Activated naive CD4-positive, alpha-beta T cell treated with anti-CD3 and anti-CD28 coated beads, Interleukin-2, amount 50 U/mL, for 24 hours (primary cell): ENCODE measurements at regions not wholly inside any gene's neighbourhood (a gene's known extent, or its start where the extent isn't known, plus 50 kb on each side); places are given as distances from the start of the nearest gene placed in this dataset.
"Not testable (repeated sequence)": the region's sequence is repeated elsewhere in the genome, so short reads cannot be mapped to it uniquely, and the experiment has no call there.

Experiments
- H3K27ac Mint-ChIP-seq: one replicate; pipeline ENCODE4 v1.8.0; 2021; ENCODE audit warnings: mild to moderate bottlenecking, mixed read lengths
- H3K27me3 Mint-ChIP-seq: one replicate; pipeline ENCODE4 v1.8.0; 2021; ENCODE audit warnings: mixed read lengths
- H3K36me3 Mint-ChIP-seq: one replicate; pipeline ENCODE4 v1.8.0; 2021; ENCODE audit warnings: mixed read lengths
- H3K4me1 Mint-ChIP-seq: one replicate; pipeline ENCODE4 v1.8.0; 2021; ENCODE audit warnings: mixed read lengths
- H3K4me3 Mint-ChIP-seq: one replicate; pipeline ENCODE4 v1.8.0; 2021; ENCODE audit warnings: mild to moderate bottlenecking, mixed read lengths
- H3K9me3 Mint-ChIP-seq: one replicate; pipeline ENCODE4 v1.8.0; 2021; ENCODE audit warnings: mixed read lengths

- no peaks in the 10 kb centered on the region for H3K27me3 Mint-ChIP-seq
- no peak overlapping the region for H3K4me3 Mint-ChIP-seq
- H3K27ac Mint-ChIP-seq: no peak overlapping the region
- H3K36me3 Mint-ChIP-seq: no peaks in the 10 kb centered on the region
- no peaks in the 10 kb centered on the region for H3K4me1 Mint-ChIP-seq
- H3K9me3 Mint-ChIP-seq: no peaks in the 10 kb centered on the region
Measured at GRCh38 chr7:82665966-82666507, 222.5 kb upstream of the CACNA2D1 start.

GRCh38 chr7:82655965-82656364, 212.4 kb upstream of the CACNA2D1 start:
- Mint-ChIP-seq H3K27ac (no peak overlapping the region), H3K4me3 (no peak overlapping the region), H3K36me3 (no peaks in the 10 kb centered on the region), H3K27me3 (no peaks in the 10 kb centered on the region), H3K4me1 (no peaks in the 10 kb centered on the region), H3K9me3 (peaks cover 5% of the 10 kb centered on the region)

- H3K27me3 Mint-ChIP-seq, H3K9me3 Mint-ChIP-seq, H3K27ac Mint-ChIP-seq, H3K4me1 Mint-ChIP-seq, H3K4me3 Mint-ChIP-seq, H3K36me3 Mint-ChIP-seq: not testable (repeated sequence)
Measured at GRCh38 chr7:82650095-82650494, 206.5 kb upstream of the CACNA2D1 start.

- no peak overlapping the region for H3K4me3 Mint-ChIP-seq
- no peaks in the 10 kb centered on the region for H3K9me3 Mint-ChIP-seq
- no peaks in the 10 kb centered on the region for H3K36me3 Mint-ChIP-seq
- no peaks in the 10 kb centered on the region for H3K27me3 Mint-ChIP-seq
- no peaks in the 10 kb centered on the region for H3K4me1 Mint-ChIP-seq
- H3K27ac Mint-ChIP-seq: no peak overlapping the region
Measured at GRCh38 chr7:82633592-82633991, 190.0 kb upstream of the CACNA2D1 start.

GRCh38 chr7:82631998-82632397, 188.4 kb upstream of the CACNA2D1 start:
- no peak overlapping the region for H3K4me3 Mint-ChIP-seq
- no peaks in the 10 kb centered on the region for H3K27me3 Mint-ChIP-seq
- H3K4me1 Mint-ChIP-seq: no peaks in the 10 kb centered on the region
- no peaks in the 10 kb centered on the region for H3K36me3 Mint-ChIP-seq
- no peak overlapping the region for H3K27ac Mint-ChIP-seq
- no peaks in the 10 kb centered on the region for H3K9me3 Mint-ChIP-seq

- Mint-ChIP-seq H3K27me3 (no peaks in the 10 kb centered on the region), H3K36me3 (no peaks in the 10 kb centered on the region), H3K4me3 (no peak overlapping the region), H3K4me1 (no peaks in the 10 kb centered on the region), H3K27ac (no peak overlapping the region), H3K9me3 (no peaks in the 10 kb centered on the region)
Measured at GRCh38 chr7:82629583-82629982, 186.0 kb upstream of the CACNA2D1 start.

GRCh38 chr7:82625377-82625776, 181.8 kb upstream of the CACNA2D1 start:
- no peaks in the 10 kb centered on the region for H3K27me3 Mint-ChIP-seq
- no peak overlapping the region for H3K27ac Mint-ChIP-seq
- H3K36me3 Mint-ChIP-seq: no peaks in the 10 kb centered on the region
- H3K4me1 Mint-ChIP-seq: no peaks in the 10 kb centered on the region
- no peak overlapping the region for H3K4me3 Mint-ChIP-seq
- H3K9me3 Mint-ChIP-seq: peaks cover 4% of the 10 kb centered on the region

GRCh38 chr7:82624965-82625364, 181.4 kb upstream of the CACNA2D1 start:
- Mint-ChIP-seq H3K36me3 (no peaks in the 10 kb centered on the region), H3K4me3 (no peak overlapping the region), H3K27ac (no peak overlapping the region), H3K9me3 (peaks cover 4% of the 10 kb centered on the region), H3K27me3 (no peaks in the 10 kb centered on the region), H3K4me1 (no peaks in the 10 kb centered on the region)

GRCh38 chr7:82624337-82624736, 180.8 kb upstream of the CACNA2D1 start:
- Mint-ChIP-seq H3K36me3 (no peaks in the 10 kb centered on the region), H3K4me1 (no peaks in the 10 kb centered on the region), H3K4me3 (no peak overlapping the region), H3K27me3 (no peaks in the 10 kb centered on the region), H3K9me3 (peaks cover 4% of the 10 kb centered on the region), H3K27ac (no peak overlapping the region)

- H3K4me3 Mint-ChIP-seq: no peak overlapping the region
- no peak overlapping the region for H3K27ac Mint-ChIP-seq
- H3K27me3 Mint-ChIP-seq: no peaks in the 10 kb centered on the region
- peaks cover 4% of the 10 kb centered on the region for H3K9me3 Mint-ChIP-seq
- H3K36me3 Mint-ChIP-seq: no peaks in the 10 kb centered on the region
- no peaks in the 10 kb centered on the region for H3K4me1 Mint-ChIP-seq
Measured at GRCh38 chr7:82623812-82624211, 180.2 kb upstream of the CACNA2D1 start.

- Mint-ChIP-seq H3K27me3 (no peaks in the 10 kb centered on the region), H3K4me1 (no peaks in the 10 kb centered on the region), H3K4me3 (no peak overlapping the region), H3K27ac (no peak overlapping the region), H3K9me3 (peaks cover 4% of the 10 kb centered on the region), H3K36me3 (no peaks in the 10 kb centered on the region)
Measured at GRCh38 chr7:82617156-82617555, 173.6 kb upstream of the CACNA2D1 start.

GRCh38 chr7:82616059-82616728, 172.6 kb upstream of the CACNA2D1 start:
- no peak overlapping the region for H3K27ac Mint-ChIP-seq

GRCh38 chr7:82615527-82615926, 171.9 kb upstream of the CACNA2D1 start:
- Mint-ChIP-seq H3K27ac (no peak overlapping the region), H3K4me1 (no peaks in the 10 kb centered on the region), H3K27me3 (no peaks in the 10 kb centered on the region), H3K36me3 (no peaks in the 10 kb centered on the region), H3K9me3 (no peaks in the 10 kb centered on the region), H3K4me3 (no peak overlapping the region)

More at GRCh38 chr7:82616059-82616728, 172.6 kb upstream of the CACNA2D1 start:
- Mint-ChIP-seq H3K4me3 (no peak overlapping the region), H3K4me1 (no peaks in the 10 kb centered on the region), H3K36me3 (no peaks in the 10 kb centered on the region), H3K27me3 (no peaks in the 10 kb centered on the region), H3K9me3 (no peaks in the 10 kb centered on the region)

GRCh38 chr7:82609746-82610145, 166.2 kb upstream of the CACNA2D1 start:
- Mint-ChIP-seq H3K4me3 (no peak overlapping the region), H3K4me1 (no peaks in the 10 kb centered on the region), H3K27ac (no peak overlapping the region), H3K27me3 (no peaks in the 10 kb centered on the region), H3K36me3 (no peaks in the 10 kb centered on the region), H3K9me3 (no peaks in the 10 kb centered on the region)

GRCh38 chr7:82605247-82605864, 161.8 kb upstream of the CACNA2D1 start:
- no peak overlapping the region for H3K4me3 Mint-ChIP-seq
- no peaks in the 10 kb centered on the region for H3K4me1 Mint-ChIP-seq
- H3K9me3 Mint-ChIP-seq: no peaks in the 10 kb centered on the region
- H3K27me3 Mint-ChIP-seq: no peaks in the 10 kb centered on the region
- H3K27ac Mint-ChIP-seq: no peak overlapping the region
- no peaks in the 10 kb centered on the region for H3K36me3 Mint-ChIP-seq

- H3K4me1 Mint-ChIP-seq: no peaks in the 10 kb centered on the region
- H3K27ac Mint-ChIP-seq: no peak overlapping the region
- H3K27me3 Mint-ChIP-seq: no peaks in the 10 kb centered on the region
- H3K36me3 Mint-ChIP-seq: no peaks in the 10 kb centered on the region
- H3K4me3 Mint-ChIP-seq: no peak overlapping the region
- H3K9me3 Mint-ChIP-seq: no peaks in the 10 kb centered on the region
Measured at GRCh38 chr7:82602066-82602465, 158.5 kb upstream of the CACNA2D1 start.
